ENCODE measurements at regions not wholly inside any gene's neighbourhood (a gene's known extent, or its start where the extent isn't known, plus 50 kb on each side); places are given as distances from the start of the nearest gene placed in this dataset.
"Not testable (repeated sequence)": the region's sequence is repeated elsewhere in the genome, so short reads cannot be mapped to it uniquely, and the experiment has no call there.

DNA sequence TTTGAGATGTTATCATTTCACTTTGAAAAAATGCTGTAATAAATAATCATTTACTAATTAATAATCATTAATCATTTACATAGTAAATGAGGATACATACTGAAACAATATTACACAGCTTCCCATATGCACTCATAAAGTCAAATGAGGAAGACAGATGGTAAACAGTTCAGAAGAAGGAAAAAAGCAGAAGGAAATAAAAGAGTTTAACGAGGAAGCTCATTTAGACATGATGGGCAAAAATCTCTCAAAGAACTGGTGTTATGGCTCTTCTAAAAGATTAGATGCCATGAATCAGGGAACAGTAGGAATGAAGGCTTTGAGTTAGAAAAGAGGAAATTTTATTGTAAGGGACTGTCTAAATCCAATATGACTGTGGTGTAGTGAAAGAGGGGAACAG is 347.6 kb downstream of the PTPRC start:
- no peak for DNase-seq

GRCh38 chr1:199002661-199003060 is 363.8 kb downstream of the PTPRC start:
- DNase-seq, result no peak

DNA sequence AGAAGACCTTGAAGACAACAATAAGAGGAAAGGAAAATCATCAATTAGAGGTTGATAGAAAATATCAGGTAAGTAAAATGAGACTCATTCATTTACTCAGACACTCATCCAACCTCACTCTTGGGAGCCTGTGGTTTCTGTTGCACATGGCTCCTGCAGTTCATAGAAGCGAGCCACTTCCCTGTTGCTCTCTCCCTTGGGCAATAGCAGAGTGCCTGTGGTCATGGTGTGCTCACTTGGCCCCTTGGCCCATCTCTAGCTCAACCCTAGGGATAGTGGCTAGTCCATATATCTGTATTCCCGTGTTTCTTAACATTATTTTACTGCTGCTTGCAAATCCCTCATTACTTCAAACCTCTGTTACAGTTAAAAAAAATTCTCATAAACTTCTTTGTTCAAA is 368.6 kb downstream of the PTPRC start:
- no peak for DNase-seq

- DNase-seq, result no peak
Observed at GRCh38 chr1:199009447-199009846, 370.6 kb downstream of the PTPRC start.

DNA sequence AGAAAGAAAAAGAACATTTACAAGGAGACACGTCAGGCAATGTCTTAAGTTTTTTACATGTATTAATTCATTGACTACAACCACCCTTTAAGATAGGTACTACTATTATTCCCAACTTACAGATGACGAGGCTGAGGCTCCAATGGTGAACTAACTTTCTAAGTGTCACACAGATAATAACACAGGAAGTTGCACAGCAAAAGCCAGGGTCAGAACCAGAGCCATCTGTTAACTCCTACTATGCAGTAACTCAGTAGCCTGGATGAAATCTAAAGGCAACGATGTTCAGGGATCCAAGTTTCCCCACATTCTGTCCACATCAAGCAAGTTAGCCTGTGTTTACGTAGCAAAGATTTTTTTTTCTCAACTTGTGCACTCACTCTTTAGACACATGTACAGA is 371.7 kb downstream of the PTPRC start:
- no peak for DNase-seq

DNA sequence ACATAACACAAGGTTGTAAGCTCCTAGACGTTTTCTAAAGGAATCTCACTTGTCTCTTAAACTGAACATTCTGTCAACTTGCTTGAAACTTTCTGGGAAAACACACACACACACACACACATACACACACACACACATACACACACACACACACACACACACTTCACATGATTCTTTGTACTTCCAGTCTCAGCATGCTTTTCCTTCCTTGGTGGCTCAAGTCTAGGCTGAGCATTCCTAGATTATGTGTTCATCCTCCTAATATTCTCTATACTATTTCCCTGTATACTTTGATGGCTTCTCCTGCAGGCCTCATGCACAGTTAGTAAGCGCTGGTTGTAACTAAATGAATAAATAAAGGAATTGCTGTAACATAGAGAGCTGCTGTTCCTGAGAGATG is 372.1 kb downstream of the PTPRC start:
- no peak for DNase-seq

- no peak for DNase-seq
Observed at GRCh38 chr1:199015799-199016198, 377.0 kb downstream of the PTPRC start.

- no peak for DNase-seq
Observed at GRCh38 chr1:199018471-199019135, 379.8 kb downstream of the PTPRC start.

DNA sequence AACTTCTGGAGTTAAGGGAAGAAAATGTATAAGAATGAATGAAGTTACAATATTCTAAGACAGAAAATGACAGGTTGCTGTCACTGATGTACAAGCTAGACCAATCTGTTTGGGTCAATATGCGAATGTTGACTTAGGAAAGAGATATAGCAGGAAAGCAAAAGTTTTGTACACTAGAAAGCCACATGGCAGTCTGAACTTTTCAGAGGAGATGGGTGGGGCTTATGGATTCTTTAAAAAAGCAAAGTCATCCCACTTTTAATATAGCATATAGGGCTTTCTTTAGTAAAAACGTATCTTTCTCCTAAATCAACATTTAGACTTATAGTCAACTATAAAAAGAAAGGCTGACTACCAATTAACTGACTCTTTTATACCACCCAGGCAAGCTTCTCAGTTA is 381.2 kb downstream of the PTPRC start:
- no peak for DNase-seq

DNA sequence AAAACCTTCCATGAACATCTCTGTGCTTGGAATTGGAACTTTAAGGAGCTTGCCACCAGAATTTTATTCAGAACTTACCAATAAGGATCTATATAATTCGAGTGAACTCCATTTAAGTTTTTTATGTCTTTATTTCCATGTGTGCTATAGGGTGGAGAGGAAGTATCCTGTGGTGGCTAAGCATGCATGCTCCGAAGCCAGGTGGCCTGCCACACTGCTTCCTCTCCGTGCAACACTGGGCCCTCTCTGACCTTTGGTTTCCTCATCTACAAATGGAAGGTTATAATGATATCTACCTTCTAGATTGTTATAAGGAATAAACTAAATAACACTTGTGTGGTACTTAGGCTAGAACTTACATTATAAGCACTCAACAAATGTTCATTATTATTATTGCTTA is 382.1 kb downstream of the PTPRC start:
- no peak for DNase-seq

- DNase-seq, result no peak
Observed at GRCh38 chr1:199029401-199029800, 390.6 kb downstream of the PTPRC start.

DNA sequence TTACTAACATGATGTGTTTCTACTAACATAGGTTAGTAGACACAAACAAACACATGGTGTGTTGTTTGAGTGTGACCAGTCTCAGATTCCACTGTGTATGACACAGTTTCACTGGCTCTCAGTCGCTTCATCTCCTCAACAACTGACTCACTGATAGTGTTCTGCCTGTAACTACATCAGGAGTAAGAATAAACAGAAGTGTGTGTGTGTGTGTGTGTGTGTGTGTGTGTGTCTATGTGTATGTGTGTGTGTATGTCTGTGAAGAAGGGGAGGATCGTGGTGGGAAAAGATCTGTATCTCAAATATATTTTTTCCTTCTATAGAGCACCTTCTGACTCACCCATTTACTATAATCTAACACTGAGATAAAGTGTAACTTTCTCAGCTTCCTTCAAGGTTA is 391.0 kb downstream of the PTPRC start:
- no peak for DNase-seq

DNA sequence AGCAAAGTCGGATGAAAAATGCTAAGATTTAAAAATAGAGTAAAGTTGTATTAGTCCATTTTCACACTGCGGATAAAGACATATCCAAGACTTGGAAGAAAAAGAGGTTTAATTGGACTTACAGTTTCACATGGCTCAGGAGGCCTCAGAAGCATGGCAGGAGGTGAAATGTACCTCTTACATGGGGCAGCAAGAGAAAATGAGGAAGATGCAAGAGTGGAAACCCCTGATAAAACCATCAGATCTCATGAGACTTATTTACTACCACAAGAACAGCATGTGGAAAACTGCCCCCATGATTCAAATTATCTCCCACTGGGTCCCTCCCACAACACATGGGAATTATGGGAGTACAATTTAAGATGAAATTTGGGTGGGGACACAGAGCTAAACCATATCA is 391.7 kb downstream of the PTPRC start:
- DNase-seq, result not testable (repeated sequence)

DNA sequence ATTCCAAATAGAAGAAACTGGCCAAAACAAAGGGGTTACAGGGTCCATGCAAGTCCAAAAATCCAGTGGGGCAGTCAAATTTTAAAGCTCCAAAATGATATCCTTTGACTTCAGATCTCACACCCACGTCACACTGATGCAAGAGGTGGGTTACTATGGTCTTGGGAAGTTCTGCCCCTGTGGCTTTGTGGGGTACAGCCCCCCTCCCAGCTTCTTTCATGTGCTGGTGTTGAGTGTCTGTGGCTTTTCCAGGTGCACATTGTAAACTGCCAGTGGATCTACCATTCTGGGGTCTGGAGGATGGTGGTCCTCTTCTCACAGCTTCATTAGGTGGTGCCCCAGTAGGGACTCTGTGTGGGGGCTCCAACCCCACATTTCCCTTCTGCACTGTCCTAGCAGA is 392.3 kb downstream of the PTPRC start:
- not testable (repeated sequence) for DNase-seq

DNA sequence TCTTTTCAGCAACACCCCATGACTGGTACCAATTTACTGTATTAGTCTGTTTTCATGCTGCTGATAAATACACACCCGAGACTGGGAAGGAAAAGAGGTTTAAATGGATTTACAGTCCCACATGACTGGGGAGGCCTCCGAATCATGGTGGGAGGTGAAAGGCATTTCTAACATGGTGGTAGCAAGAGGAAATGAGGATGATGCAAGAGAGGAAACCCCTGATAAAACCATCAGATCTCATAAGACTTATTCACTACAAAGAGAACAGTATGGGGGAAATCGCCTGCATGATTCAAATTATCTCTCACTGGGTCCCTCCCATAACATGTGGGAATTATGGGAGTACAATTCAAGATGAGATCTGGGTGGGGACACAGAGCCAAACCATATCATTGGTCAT is 393.6 kb downstream of the PTPRC start:
- not testable (repeated sequence) for DNase-seq

DNA sequence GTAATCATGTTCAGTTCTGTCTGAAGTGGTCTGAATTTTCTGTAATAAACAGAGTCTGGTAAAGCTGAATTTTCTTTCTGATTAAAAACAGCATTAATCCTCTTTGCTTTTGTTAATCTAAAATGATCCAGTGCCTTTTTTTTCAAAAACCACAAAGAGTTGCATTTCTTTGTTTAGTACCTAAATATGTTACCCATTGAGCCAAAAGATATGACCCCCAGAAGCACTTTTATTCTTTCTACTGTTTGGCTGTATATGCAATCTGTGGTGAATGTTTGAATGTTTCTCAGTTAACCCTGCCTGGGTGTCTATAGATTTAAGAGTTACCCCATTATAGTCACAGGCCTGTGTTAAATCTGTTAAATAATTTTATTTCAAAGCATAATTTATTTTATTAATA is 394.8 kb downstream of the PTPRC start:
- no peak for DNase-seq

DNA sequence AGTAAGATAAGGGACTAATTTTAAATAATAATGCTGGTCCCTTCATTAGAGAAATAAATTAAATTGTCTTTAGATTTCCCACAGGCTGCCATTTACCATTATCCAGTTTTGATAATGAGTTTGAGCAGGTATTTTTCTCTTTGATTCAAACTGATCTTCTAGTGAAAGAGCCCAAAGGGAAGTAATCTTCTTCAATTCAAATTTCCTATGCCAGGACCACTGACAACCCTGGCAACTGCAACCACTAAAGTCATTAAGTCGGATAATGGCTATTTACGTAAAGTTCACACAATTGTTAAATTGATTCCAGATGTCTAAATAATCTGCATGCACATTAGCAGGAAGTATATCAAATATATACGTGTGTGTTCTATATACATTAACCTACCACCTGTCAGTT is 399.3 kb downstream of the PTPRC start:
- DNase-seq, result no peak

- DNase-seq, result no peak
Observed at GRCh38 chr1:199040076-199040905, 401.5 kb downstream of the PTPRC start.

DNA sequence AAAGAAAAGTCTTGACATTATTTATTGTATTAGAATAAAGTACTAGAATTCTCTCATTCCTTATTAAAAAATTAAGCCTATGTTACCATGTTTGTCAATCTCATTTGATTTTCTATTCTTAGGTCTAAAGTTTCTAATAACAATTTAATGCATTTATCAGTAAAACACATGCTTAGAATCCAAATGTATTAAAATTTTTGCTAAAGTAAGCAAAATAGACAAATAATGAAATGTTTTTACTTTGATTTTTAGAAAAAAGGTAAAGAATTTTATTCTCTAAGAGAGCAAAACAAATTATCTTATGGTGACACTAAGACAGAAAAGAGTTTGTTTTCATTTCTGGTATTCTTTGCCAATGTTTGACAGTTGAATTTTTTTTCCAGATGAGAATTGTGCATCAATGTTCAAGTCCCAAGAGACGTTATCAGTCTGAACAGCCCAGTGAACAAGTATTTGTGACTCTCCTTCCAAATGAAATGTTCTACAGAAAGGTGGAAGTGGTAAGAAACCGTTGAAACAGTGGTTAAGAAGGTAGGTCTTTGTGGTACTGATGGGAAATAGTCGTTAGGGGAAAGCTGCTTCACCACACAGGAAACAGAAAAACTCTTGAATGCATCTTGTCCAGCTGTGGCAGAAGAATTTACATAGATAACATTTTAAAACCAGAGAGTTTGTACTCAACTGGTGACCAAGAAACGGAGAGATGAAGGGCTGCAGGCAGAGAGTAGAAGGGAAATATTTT is 402.5 kb downstream of the PTPRC start:
- no peak for DNase-seq

DNA sequence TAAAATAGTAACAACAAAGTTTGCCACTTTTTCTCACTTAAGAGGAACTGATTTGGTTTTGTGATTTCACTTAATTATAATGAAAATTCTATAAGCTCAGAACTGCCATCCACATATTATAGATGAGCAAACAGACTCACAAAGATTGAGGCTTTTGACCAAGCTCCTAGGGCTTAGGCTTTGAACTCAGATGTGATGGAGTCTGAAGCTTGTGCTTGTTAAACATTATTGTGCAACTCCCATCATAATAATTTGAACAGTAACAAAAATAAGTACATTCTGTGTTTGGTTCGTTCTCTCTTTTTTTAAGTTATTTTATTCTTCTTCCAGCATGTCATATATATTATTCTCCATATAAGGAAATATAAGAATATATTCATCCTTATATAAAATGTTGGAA is 403.4 kb downstream of the PTPRC start:
- no peak for DNase-seq

DNA sequence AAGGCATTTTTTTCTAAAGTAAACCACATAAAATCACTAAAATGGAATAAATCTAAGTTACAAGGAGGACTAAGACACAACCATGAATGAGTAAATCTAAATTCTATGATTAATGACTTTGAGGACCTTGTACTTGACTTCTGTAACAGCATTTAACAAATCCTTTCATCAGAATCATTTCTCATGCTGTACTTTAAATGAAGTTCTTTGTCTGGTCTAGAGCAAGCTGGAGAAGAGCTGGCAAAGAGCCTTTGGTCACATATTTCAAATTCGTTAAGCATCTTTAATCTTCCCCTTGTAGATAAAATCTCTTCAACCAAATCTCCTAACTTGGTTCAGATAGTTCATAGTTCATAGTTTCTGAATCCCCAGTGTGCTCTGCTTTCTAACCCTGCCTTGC is 405.4 kb downstream of the PTPRC start:
- no peak for DNase-seq

DNA sequence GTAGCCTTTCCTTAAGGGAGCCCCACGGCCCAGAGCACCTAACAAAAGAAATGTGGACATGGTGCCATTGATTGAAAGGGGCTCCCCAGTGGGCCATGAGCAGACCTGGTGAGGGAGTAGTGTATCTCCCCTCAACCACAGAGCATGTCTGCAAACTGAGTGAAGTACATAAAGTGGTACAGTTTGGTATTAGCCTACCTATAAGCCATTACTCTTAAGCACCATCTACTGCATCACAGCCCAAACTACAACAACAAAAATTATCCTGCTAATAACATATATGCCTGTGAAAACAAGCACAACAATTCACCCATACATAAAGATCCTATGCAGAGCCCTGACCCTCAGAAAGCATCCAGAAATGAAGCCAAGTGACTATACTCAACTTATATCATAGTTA is 407.8 kb downstream of the PTPRC start:
- no peak for DNase-seq

DNA sequence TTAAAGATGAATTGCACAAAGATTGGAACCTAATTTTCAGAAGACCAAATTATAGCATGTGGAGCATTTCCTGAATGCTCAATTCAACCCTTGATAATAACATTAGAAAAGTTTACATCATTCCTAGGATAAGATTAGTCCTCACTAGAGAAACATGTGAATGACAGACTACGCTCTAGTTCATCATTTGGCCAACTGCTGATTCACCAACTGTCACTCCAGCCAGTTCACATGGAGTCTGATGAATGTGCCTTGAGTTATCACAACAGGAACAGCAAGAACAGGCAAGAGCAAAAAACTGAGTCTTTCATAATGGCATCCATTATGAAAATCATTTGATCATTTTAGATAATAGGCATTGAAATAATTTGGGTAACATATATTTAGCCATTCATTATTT is 415.9 kb downstream of the PTPRC start:
- no peak for DNase-seq

- DNase-seq, result no peak
Observed at GRCh38 chr1:199057322-199057721, 418.5 kb downstream of the PTPRC start.
